ENCODE measurements at regions not wholly inside any gene's neighbourhood (a gene's known extent, or its start where the extent isn't known, plus 50 kb on each side); places are given as distances from the start of the nearest gene placed in this dataset.

DNA sequence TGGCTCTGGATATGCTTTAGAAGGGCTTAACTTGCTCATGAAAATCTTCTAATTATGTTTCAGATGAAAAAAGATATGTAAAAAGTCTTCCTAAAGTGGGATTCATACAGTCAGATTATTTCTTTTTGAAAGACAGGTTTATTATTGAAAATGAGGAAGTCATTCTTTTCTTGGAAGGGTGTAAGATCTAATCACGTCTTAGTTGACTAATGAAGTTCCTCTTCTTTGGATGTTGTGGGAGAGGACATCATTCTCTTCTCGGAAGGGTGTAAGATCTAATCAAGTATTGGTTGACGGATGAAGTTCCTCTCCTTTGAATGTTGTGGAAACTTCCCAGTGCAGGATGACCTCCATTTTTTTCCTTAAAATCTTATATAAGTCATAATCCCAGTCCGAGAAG is 74.9 kb downstream of the ALG10 start:
- no peak for DNase-seq (ENCODE audit: low spot score in 2 of 2)

DNA sequence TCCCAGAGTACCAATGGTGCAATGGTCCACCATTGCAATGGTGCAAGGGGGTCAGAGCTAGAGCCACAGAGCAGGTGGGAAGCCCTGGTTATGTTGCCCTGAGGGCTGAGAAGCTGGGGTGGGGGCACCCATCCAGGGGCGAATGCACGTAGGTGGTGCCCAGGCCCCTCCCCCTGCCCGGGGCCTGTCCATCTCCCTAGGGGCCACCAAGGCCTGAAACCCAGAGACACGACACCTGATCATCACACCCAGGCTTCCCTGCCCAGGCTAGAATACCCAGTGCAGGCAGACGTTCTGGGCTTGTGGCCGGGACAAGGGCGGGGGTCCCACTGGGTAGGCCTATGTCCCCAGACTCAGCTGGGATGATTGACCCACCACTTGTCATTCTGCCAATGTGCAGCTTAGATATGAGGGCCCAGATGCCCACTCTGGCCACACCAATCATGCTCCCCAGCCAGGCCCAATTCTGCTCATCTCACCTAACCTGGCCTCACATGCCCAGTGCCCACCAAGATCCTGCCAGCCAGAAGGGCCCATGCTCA is 83.2 kb downstream of the ALG10 start:
- no peak for DNase-seq (ENCODE audit: low spot score in 2 of 2)
- TF ChIP-seq, protein P1, sequence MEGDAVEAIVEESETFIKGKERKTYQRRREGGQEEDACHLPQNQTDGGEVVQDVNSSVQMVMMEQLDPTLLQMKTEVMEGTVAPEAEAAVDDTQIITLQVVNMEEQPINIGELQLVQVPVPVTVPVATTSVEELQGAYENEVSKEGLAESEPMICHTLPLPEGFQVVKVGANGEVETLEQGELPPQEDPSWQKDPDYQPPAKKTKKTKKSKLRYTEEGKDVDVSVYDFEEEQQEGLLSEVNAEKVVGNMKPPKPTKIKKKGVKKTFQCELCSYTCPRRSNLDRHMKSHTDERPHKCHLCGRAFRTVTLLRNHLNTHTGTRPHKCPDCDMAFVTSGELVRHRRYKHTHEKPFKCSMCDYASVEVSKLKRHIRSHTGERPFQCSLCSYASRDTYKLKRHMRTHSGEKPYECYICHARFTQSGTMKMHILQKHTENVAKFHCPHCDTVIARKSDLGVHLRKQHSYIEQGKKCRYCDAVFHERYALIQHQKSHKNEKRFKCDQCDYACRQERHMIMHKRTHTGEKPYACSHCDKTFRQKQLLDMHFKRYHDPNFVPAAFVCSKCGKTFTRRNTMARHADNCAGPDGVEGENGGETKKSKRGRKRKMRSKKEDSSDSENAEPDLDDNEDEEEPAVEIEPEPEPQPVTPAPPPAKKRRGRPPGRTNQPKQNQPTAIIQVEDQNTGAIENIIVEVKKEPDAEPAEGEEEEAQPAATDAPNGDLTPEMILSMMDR (IDR thresholded peaks at IDR 0.05), result no peak
- no peak for TF ChIP-seq EP300 (IDR thresholded peaks at IDR 0.05)
- no peak for TF ChIP-seq POLR2A (IDR thresholded peaks at IDR 0.05)

More for the DNA sequence above, 74.9 kb downstream of the ALG10 start:
- Histone ChIP-seq H3K4me1 (no peaks in the 10 kb centered on the region), H3K4me3 (no peak overlapping the region), H3K36me3 (no peaks in the 10 kb centered on the region), H3K27me3 (no peaks in the 10 kb centered on the region), H3K27ac (no peak overlapping the region), H3K9me3 (no peaks in the 10 kb centered on the region)
- 54 to 65% methylated on average over 4 of the region's 4 CpGs for WGBS, 2 donors
- TF ChIP-seq, protein P1 (IDR thresholded peaks at IDR 0.05), result no peak
- TF ChIP-seq EP300 (IDR thresholded peaks at IDR 0.05), result no peak
- no peak for TF ChIP-seq POLR2A (IDR thresholded peaks at IDR 0.05)

GRCh38 chr12:34106172-34106571 is 83.9 kb downstream of the ALG10 start:
- Histone ChIP-seq H3K27me3 (peaks cover 0 to 16% of the 10 kb centered on the region in 2 donors), H3K4me1 (peaks cover 0 to 4% (median 0%) of the 10 kb centered on the region in 4 donors), H3K27ac (no peak overlapping the region), H3K36me3 (no peaks in the 10 kb centered on the region), H3K4me3 (no peak overlapping the region), H3K9me3 (no peaks in the 10 kb centered on the region)
- TF ChIP-seq POLR2A (IDR thresholded peaks at IDR 0.05) (no peak), EP300 (IDR thresholded peaks at IDR 0.05) (no peak)
- TF ChIP-seq, protein P1 (IDR thresholded peaks at IDR 0.05), result no peak
- DNase-seq (ENCODE audit: low spot score in 2 of 2), result no peak
- WGBS, 2 donors, result 71% methylated on average over 1 of the region's 2 CpGs; no CpG with 5 or more reads in 1 of the 2 donors

More for the DNA sequence above, 83.2 kb downstream of the ALG10 start:
- Histone ChIP-seq H3K4me3 (no peak overlapping the region), H3K4me1 (peaks cover 0 to 4% (median 0%) of the 10 kb centered on the region in 4 donors), H3K27me3 (peaks cover 0 to 16% of the 10 kb centered on the region in 2 donors), H3K9me3 (no peaks in the 10 kb centered on the region), H3K27ac (no peak overlapping the region), H3K36me3 (no peaks in the 10 kb centered on the region)
- 95 to 96% methylated on average over 4 to 5 of the region's 7 CpGs for WGBS, 2 donors

DNA sequence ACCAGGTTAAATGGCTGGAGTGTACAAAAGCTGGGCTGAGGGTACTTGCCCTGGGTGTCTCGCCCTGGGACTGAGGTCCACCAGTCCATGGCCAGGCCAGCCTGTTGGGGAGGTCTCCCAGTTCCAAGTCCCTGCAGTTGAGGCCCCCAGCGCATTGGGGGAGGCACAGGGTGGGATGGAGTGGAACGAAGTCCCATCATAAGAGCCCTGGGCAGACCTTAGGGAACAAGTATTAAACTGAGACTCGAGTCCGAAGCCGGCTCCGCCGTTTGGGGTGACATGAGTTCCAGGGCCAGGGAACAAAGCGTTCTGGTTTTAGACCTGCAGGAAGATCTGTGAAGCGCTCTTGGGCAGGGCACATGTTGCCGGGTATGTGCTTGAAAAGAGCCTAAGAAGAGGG is 84.7 kb downstream of the ALG10 start:
- Histone ChIP-seq H3K4me1 (peaks cover 0 to 4% (median 0%) of the 10 kb centered on the region in 4 donors), H3K27ac (no peak overlapping the region), H3K27me3 (peaks cover 0 to 16% of the 10 kb centered on the region in 2 donors), H3K4me3 (no peak overlapping the region), H3K36me3 (no peaks in the 10 kb centered on the region), H3K9me3 (no peaks in the 10 kb centered on the region)
- TF ChIP-seq, protein P1 (IDR thresholded peaks at IDR 0.05), result no peak
- TF ChIP-seq POLR2A (IDR thresholded peaks at IDR 0.05), result no peak
- no peak for TF ChIP-seq EP300 (IDR thresholded peaks at IDR 0.05)
- DNase-seq (ENCODE audit: low spot score in 2 of 2), result no peak
- WGBS, 2 donors, result 85 to 88% methylated on average over 11 of the region's 11 CpGs

- peaks cover 0 to 16% of the 10 kb centered on the region in 2 donors for H3K27me3 ChIP-seq
- DNase-seq (ENCODE audit: low spot score in 2 of 2), result no peak
- no peaks in the 10 kb centered on the region for H3K36me3 ChIP-seq
- no peak overlapping the region for H3K27ac ChIP-seq
- H3K4me1 ChIP-seq, result peaks cover 0 to 4% (median 0%) of the 10 kb centered on the region in 4 donors
- H3K4me3 ChIP-seq, result no peak overlapping the region
- WGBS, 2 donors, result 10 to 36% methylated on average over 18 to 33 of the region's 66 CpGs
- TF ChIP-seq POLR2A (IDR thresholded peaks at IDR 0.05) (no peak), EP300 (IDR thresholded peaks at IDR 0.05) (no peak)
- TF ChIP-seq, protein P1 (IDR thresholded peaks at IDR 0.05), result no peak
- no peaks in the 10 kb centered on the region for H3K9me3 ChIP-seq
These were observed 85.6 kb downstream of the ALG10 start for GRCh38 chr12:34107781-34108404.
